DOHH2 (cell line): ENCODE measurements at regions not wholly inside any gene's neighbourhood (a gene's known extent, or its start where the extent isn't known, plus 50 kb on each side); places are given as distances from the start of the nearest gene placed in this dataset.
A peak's percentile ranks its signal among the peaks of the same experiment; 100 is the strongest.

ENCODE experiments used
- H3F3A ChIP-seq: fragments of 200-600 bp; sonication (generic), shearing (Covaris generic); 2 replicates; pipeline ENCODE4 v1.6.0; 2016; ENCODE audit warnings: antibody characterized with exemption, mild to moderate bottlenecking; ENCODE audit not compliant: control insufficient read depth, insufficient read depth
- H3K27ac ChIP-seq: fragments of 200-600 bp; sonication (generic); 2 replicates; pipeline ENCODE4 v1.5.1; 2014; ENCODE audit warnings: low read depth, mild to moderate bottlenecking, low read length, moderate library complexity
- H3K27me3 ChIP-seq: fragments of 200-600 bp; sonication (generic); 2 replicates; pipeline ENCODE4 v1.6.1; 2014; ENCODE audit warnings: mild to moderate bottlenecking, low read length, mixed read lengths; ENCODE audit not compliant: control insufficient read depth
- H3K36me3 ChIP-seq: fragments of 200-600 bp; sonication (generic); 2 replicates; pipeline ENCODE4 v1.6.1; 2014; ENCODE audit warnings: mild to moderate bottlenecking, low read length, moderate library complexity, mixed read lengths; ENCODE audit not compliant: control insufficient read depth
- H3K4me1 ChIP-seq: fragments of 200-600 bp; sonication (generic); 2 replicates; pipeline ENCODE4 v1.6.1; 2014; ENCODE audit warnings: mild to moderate bottlenecking, low read length, mixed read lengths; ENCODE audit not compliant: control insufficient read depth
- H3K4me2 ChIP-seq: fragments of 200-600 bp; sonication (generic); 2 replicates; pipeline ENCODE4 v1.6.0; 2014; ENCODE audit warnings: mild to moderate bottlenecking, low read length, moderate library complexity
- H3K4me3 ChIP-seq: fragments of 200-600 bp; sonication (generic); 2 replicates; pipeline ENCODE4 v1.5.1; 2014; ENCODE audit warnings: mild to moderate bottlenecking, low read length, mixed read lengths
- H3K79me2 ChIP-seq: fragments of 200-600 bp; sonication (generic); 2 replicates; pipeline ENCODE4 v1.6.1; 2014; ENCODE audit warnings: mild to moderate bottlenecking, low read length, mixed read lengths; ENCODE audit not compliant: control insufficient read depth
- H3K9me2 ChIP-seq: fragments of 200-600 bp; sonication (generic); replicated peaks from 2 replicates; pipeline ENCODE4 v1.6.1; 2014; ENCODE audit warnings: mild to moderate bottlenecking, low read length, mixed read lengths; ENCODE audit not compliant: control insufficient read depth
- H3K9me3 ChIP-seq: fragments of 200-600 bp; sonication (generic); 2 replicates; pipeline ENCODE4 v1.6.1; 2014; ENCODE audit warnings: antibody characterized with exemption, low read length, mixed read lengths; ENCODE audit not compliant: control insufficient read depth, insufficient read depth
- H4K20me1 ChIP-seq: fragments of 200-600 bp; sonication (generic); 2 replicates; pipeline ENCODE4 v1.6.0; 2014; ENCODE audit warnings: low read depth, mild to moderate bottlenecking, antibody characterized with exemption, low read length, moderate library complexity; ENCODE audit not compliant: control insufficient read depth, insufficient read depth
- CTCF ChIP-seq: fragments of 200-600 bp; sonication (generic); IDR thresholded peaks from one replicate; pipeline ENCODE4 v1.5.1; 2014; ENCODE audit warnings: antibody characterized with exemption, mild to moderate bottlenecking, low read depth, low read length; ENCODE audit not compliant: poor library complexity, severe bottlenecking
- EZH2phosphoT487 ChIP-seq: fragments of 200-600 bp; sonication (generic); IDR thresholded peaks from 2 replicates; pipeline ENCODE4 v1.6.1; 2017; ENCODE audit warnings: borderline replicate concordance, mild to moderate bottlenecking, antibody characterized with exemption, low read length, moderate library complexity, mixed read lengths

GRCh38 chr13:46964789-46965527 is 68.1 kb upstream of the HTR2A start:
- TF ChIP-seq EZH2phosphoT487 (no peak), CTCF (no peak)
- H3K79me2 ChIP-seq: no peaks in the 10 kb centered on the region
- H3K27me3 ChIP-seq: no peaks in the 10 kb centered on the region
- no peaks in the 10 kb centered on the region for H3F3A ChIP-seq
- no peaks in the 10 kb centered on the region for H3K9me3 ChIP-seq
- H3K4me3 ChIP-seq: no peak overlapping the region
- H3K27ac ChIP-seq: no peak overlapping the region
- H3K9me2 ChIP-seq: no peaks in the 10 kb centered on the region
- peaks cover 14% of the 10 kb centered on the region for H3K4me1 ChIP-seq
- no peaks in the 10 kb centered on the region for H4K20me1 ChIP-seq
- H3K36me3 ChIP-seq: no peaks in the 10 kb centered on the region
- no peak overlapping the region for H3K4me2 ChIP-seq

GRCh38 chr13:46963904-46964303 is 67.1 kb upstream of the HTR2A start:
- H3K9me3 ChIP-seq: no peaks in the 10 kb centered on the region
- H3K36me3 ChIP-seq: no peaks in the 10 kb centered on the region
- H3K4me2 ChIP-seq: no peak overlapping the region
- H3K4me3 ChIP-seq: no peak overlapping the region
- H3F3A ChIP-seq: no peaks in the 10 kb centered on the region
- H3K4me1 ChIP-seq: peaks cover 12% of the 10 kb centered on the region
- H3K27me3 ChIP-seq: no peaks in the 10 kb centered on the region
- no peaks in the 10 kb centered on the region for H3K9me2 ChIP-seq
- no peaks in the 10 kb centered on the region for H3K79me2 ChIP-seq
- H4K20me1 ChIP-seq: no peaks in the 10 kb centered on the region
- no peak overlapping the region for H3K27ac ChIP-seq
- no peak for TF ChIP-seq CTCF
- TF ChIP-seq EZH2phosphoT487: no peak

GRCh38 chr13:46962281-46962941 is 65.6 kb upstream of the HTR2A start:
- no peaks in the 10 kb centered on the region for H3K9me3 ChIP-seq
- H3K27me3 ChIP-seq: no peaks in the 10 kb centered on the region
- no peaks in the 10 kb centered on the region for H3K9me2 ChIP-seq
- no peaks in the 10 kb centered on the region for H3K79me2 ChIP-seq
- H3K4me3 ChIP-seq: no peak overlapping the region
- H3K27ac ChIP-seq: no peak overlapping the region
- no peaks in the 10 kb centered on the region for H3K4me1 ChIP-seq
- TF ChIP-seq EZH2phosphoT487 (no peak), CTCF (peak; percentile 71)
- H3K4me2 ChIP-seq: no peak overlapping the region
- H3K36me3 ChIP-seq: no peaks in the 10 kb centered on the region
- no peaks in the 10 kb centered on the region for H3F3A ChIP-seq
- no peaks in the 10 kb centered on the region for H4K20me1 ChIP-seq
